PFSK-1 (cell line): ENCODE measurements at regions not wholly inside any gene's neighbourhood (a gene's known extent, or its start where the extent isn't known, plus 50 kb on each side); places are given as distances from the start of the nearest gene placed in this dataset.

Experiments used
- SIN3A ChIP-seq: IDR thresholded peaks from 2 replicates; pipeline ENCODE4 v1.6.1; 2012; ENCODE audit warnings: mild to moderate bottlenecking, low read length, moderate library complexity, borderline replicate concordance; ENCODE audit not compliant: insufficient read depth
- TAF1 ChIP-seq: IDR thresholded peaks from 2 replicates; pipeline ENCODE4 v1.6.1; 2012; ENCODE audit warnings: low read length, control low read depth, borderline replicate concordance; ENCODE audit not compliant: insufficient read depth

DNA sequence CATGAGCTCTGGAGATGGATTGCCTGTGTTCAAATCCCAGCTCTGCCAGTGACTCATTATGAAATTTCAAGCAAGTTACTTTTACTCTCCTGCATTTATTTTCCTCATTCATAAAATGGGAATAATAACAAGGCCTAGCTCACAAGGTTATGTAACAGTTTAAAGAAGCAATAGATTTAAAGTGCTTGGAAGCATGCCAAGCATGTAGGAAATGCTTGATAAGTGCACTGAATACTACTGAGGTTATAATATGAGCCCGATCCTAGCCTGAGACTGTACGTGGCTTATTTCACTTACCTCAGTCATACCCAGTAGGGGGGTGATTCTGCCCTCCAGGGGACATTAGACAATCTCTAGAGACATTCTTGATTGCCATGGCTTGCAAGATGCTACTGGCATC lies 734.1 kb upstream of the WWC1 start:
- TF ChIP-seq TAF1, result no peak
- TF ChIP-seq SIN3A, result no peak
